WTC11 (cell line): ENCODE measurements at regions not wholly inside any gene's neighbourhood (a gene's known extent, or its start where the extent isn't known, plus 50 kb on each side); places are given as distances from the start of the nearest gene placed in this dataset.

ENCODE experiments used
- ATAC-seq: fragments of 200-7000 bp; cut with Tn5 transposase; 2 replicates; pipeline ENCODE4 v1.10.0; 2021; ENCODE audit warnings: mild to moderate bottlenecking, moderate library complexity
- CTCF ChIA-PET: fragments of 300-600 bp; sonication (Branson Sonifier 250); formaldehyde crosslinking; loops from one replicate; lab custom pipeline; 2021; ENCODE audit warnings: antibody characterized with exemption; lab: Charles Lee
- POLR2A ChIA-PET: fragments of 350-600 bp; sonication (Branson Sonifier 250); formaldehyde crosslinking; loops from one replicate; lab custom pipeline; 2021; ENCODE audit warnings: antibody characterized with exemption; lab: Charles Lee
- DNase-seq: peaks from one replicate; pipeline ENCODE4 v3.0.0; 2021; ENCODE audit warnings: low spot score
- H3K27ac Mint-ChIP-seq: 2 replicates; pipeline ENCODE4 v1.8.0; 2021; ENCODE audit warnings: mixed read lengths
- H3K27me3 Mint-ChIP-seq: 2 replicates; pipeline ENCODE4 v1.8.0; 2021; ENCODE audit warnings: low read depth, mild to moderate bottlenecking, moderate library complexity, mixed read lengths
- H3K36me3 Mint-ChIP-seq: 2 replicates; pipeline ENCODE4 v1.8.0; 2021; ENCODE audit warnings: mixed read lengths
- H3K4me1 Mint-ChIP-seq: 2 replicates; pipeline ENCODE4 v1.8.0; 2022; ENCODE audit warnings: mixed read lengths
- H3K4me3 Mint-ChIP-seq: 2 replicates; pipeline ENCODE4 v1.8.0; 2021; ENCODE audit warnings: mild to moderate bottlenecking, moderate library complexity, mixed read lengths
- H3K9me3 Mint-ChIP-seq: 2 replicates; pipeline ENCODE4 v1.8.0; 2021; ENCODE audit warnings: mixed read lengths
- ATF1 ChIP-seq: sonication (generic); formaldehyde crosslinking; IDR thresholded peaks from 2 replicates; pipeline ENCODE4 v1.8.1; 2023; ENCODE audit warnings: mild to moderate bottlenecking, moderate library complexity, missing genetic modification reagents
- E2F4 ChIP-seq: sonication (generic); formaldehyde crosslinking; IDR thresholded peaks from 2 replicates; pipeline ENCODE4 v1.8.1; 2022; ENCODE audit warnings: low read depth, mild to moderate bottlenecking, moderate library complexity, missing genetic modification reagents, borderline replicate concordance
- ELF4 ChIP-seq: sonication (generic); formaldehyde crosslinking; IDR thresholded peaks from 2 replicates; pipeline ENCODE4 v1.8.1; 2022; ENCODE audit warnings: low read depth, mild to moderate bottlenecking, moderate library complexity, missing genetic modification reagents
- GABPB1 ChIP-seq: sonication (generic); formaldehyde crosslinking; IDR thresholded peaks from 2 replicates; pipeline ENCODE4 v1.8.1; 2023; ENCODE audit warnings: mild to moderate bottlenecking, missing genetic modification reagents
- JUN ChIP-seq: sonication (generic); formaldehyde crosslinking; IDR thresholded peaks from 2 replicates; pipeline ENCODE4 v1.8.0; 2023; ENCODE audit warnings: mild to moderate bottlenecking, missing genetic modification reagents
- MYBL2 ChIP-seq: sonication (generic); formaldehyde crosslinking; IDR thresholded peaks from 2 replicates; pipeline ENCODE4 v1.8.1; 2023; ENCODE audit warnings: mild to moderate bottlenecking, moderate library complexity, missing genetic modification reagents
- SMAD3 ChIP-seq: sonication (generic); formaldehyde crosslinking; IDR thresholded peaks from 2 replicates; pipeline ENCODE4 v1.8.0; 2022; ENCODE audit warnings: missing genetic modification reagents, mild to moderate bottlenecking, borderline replicate concordance
- SMAD4 ChIP-seq: sonication (generic); formaldehyde crosslinking; IDR thresholded peaks from 2 replicates; pipeline ENCODE4 v1.8.0; 2022; ENCODE audit warnings: mild to moderate bottlenecking, missing genetic modification reagents
- SOX15 ChIP-seq: fragments of 250-450 bp; sonication (Bioruptor Pico); IDR thresholded peaks from 2 replicates; pipeline ENCODE4 v1.9.0; 2021; ENCODE audit warnings: mild to moderate bottlenecking
- TCF7 ChIP-seq: sonication (generic); formaldehyde crosslinking; IDR thresholded peaks from 2 replicates; pipeline ENCODE4 v1.8.0; 2022; ENCODE audit warnings: mild to moderate bottlenecking, low read depth, missing genetic modification reagents, moderate library complexity
- TEAD4 ChIP-seq: sonication (generic); formaldehyde crosslinking; IDR thresholded peaks from 2 replicates; pipeline ENCODE4 v1.8.0; 2022; ENCODE audit warnings: mild to moderate bottlenecking, missing genetic modification reagents
- TP53 ChIP-seq: sonication (generic); formaldehyde crosslinking; IDR thresholded peaks from 2 replicates; pipeline ENCODE4 v1.8.1; 2023; ENCODE audit warnings: mild to moderate bottlenecking, missing genetic modification reagents
- ZNF121 ChIP-seq: sonication (generic); formaldehyde crosslinking; IDR thresholded peaks from 2 replicates; pipeline ENCODE4 v1.8.0; 2023; ENCODE audit warnings: missing genetic modification reagents
- ZNF281 ChIP-seq: sonication (generic); formaldehyde crosslinking; IDR thresholded peaks from 2 replicates; pipeline ENCODE4 v1.8.0; 2023; ENCODE audit warnings: mild to moderate bottlenecking, missing genetic modification reagents
- ZNF396 ChIP-seq: fragments of 250-450 bp; sonication (Bioruptor Pico); IDR thresholded peaks from 2 replicates; pipeline ENCODE4 v1.8.0; 2021; ENCODE audit warnings: mild to moderate bottlenecking, moderate library complexity, borderline replicate concordance
- ZNF416 ChIP-seq: fragments of 250-450 bp; sonication (Bioruptor Pico); IDR thresholded peaks from 2 replicates; pipeline ENCODE4 v1.9.0; 2021; ENCODE audit warnings: mild to moderate bottlenecking, inconsistent platforms
- ZNF423 ChIP-seq: fragments of 250-450 bp; sonication (Bioruptor Pico); IDR thresholded peaks from 2 replicates; pipeline ENCODE4 v2.1.2; 2022; ENCODE audit warnings: mild to moderate bottlenecking, moderate library complexity
- ZNF425 ChIP-seq: fragments of 250-450 bp; sonication (Bioruptor Pico); conservative IDR thresholded peaks from 2 replicates; pipeline ENCODE4 v1.9.0; 2021; ENCODE audit warnings: mild to moderate bottlenecking
- TF ChIP-seq, protein P1 (sequence below): sonication (generic); formaldehyde crosslinking; IDR thresholded peaks from 2 replicates; pipeline ENCODE4 v1.8.0; 2022; ENCODE audit warnings: mild to moderate bottlenecking, missing genetic modification reagents
- TF ChIP-seq, protein P2 (sequence below): sonication (generic); formaldehyde crosslinking; IDR thresholded peaks from 2 replicates; pipeline ENCODE4 v1.8.1; 2023; ENCODE audit warnings: mild to moderate bottlenecking, missing genetic modification reagents, moderate library complexity

DNA sequence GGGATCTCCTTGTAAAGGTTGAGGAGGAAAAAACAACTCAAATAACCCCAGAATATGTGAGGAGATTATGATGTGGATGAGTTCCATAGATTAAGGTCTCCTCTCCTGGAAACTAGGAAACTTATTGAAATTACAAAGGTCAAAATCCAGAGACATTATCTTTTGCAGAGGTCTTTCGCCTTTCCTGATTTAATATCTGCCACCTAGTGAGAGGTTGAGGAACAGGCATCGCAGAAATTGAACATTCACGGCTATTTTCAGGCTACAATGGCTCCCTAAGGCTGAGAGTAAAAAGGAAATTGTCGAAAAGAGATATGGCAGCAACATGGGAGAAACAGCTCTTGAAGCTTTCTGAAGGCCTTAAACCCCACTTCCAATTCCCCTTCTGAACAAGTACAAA lies 127.5 kb upstream of the PLCXD3 start:
- no peak for DNase-seq
- CTCF ChIA-PET = interaction anchor here (0.6 to 1.7 kb wide), 7 partner anchors 10 to 722 kb away, joined by 3 to 9 read pairs (median 4); partner anchors contain the start of gene PLCXD3
- Mint-ChIP-seq H3K27me3 (no peaks in the 10 kb centered on the region), H3K27ac (peak overlapping the region; percentile 34; the same call in 1 of the 2 replicates), H3K9me3 (peaks cover 21% of the 10 kb centered on the region), H3K36me3 (peaks cover 4% of the 10 kb centered on the region; the same call in 1 of the 2 replicates), H3K4me3 (no peak overlapping the region), H3K4me1 (peaks cover 31% of the 10 kb centered on the region)
- peak; percentile 60 for ATAC-seq
- TF ChIP-seq SMAD4 (no peak), ZNF425 (no peak), TEAD4 (CRISPR knock-in tag) (no peak), ATF1 (CRISPR knock-in tag) (no peak), ZNF416 (CRISPR knock-in tag) (no peak), GABPB1 (CRISPR knock-in tag) (no peak), ZNF396 (CRISPR knock-in tag) (no peak), ZNF281 (CRISPR knock-in tag) (no peak), TP53 (CRISPR knock-in tag) (no peak), E2F4 (CRISPR knock-in tag) (no peak), SMAD3 (no peak), ZNF423 (CRISPR knock-in tag) (no peak), MYBL2 (CRISPR knock-in tag) (no peak), TCF7 (no peak), SOX15 (no peak), JUN (no peak), ELF4 (CRISPR knock-in tag) (no peak), ZNF121 (CRISPR knock-in tag) (no peak)
- TF ChIP-seq, protein P1, sequence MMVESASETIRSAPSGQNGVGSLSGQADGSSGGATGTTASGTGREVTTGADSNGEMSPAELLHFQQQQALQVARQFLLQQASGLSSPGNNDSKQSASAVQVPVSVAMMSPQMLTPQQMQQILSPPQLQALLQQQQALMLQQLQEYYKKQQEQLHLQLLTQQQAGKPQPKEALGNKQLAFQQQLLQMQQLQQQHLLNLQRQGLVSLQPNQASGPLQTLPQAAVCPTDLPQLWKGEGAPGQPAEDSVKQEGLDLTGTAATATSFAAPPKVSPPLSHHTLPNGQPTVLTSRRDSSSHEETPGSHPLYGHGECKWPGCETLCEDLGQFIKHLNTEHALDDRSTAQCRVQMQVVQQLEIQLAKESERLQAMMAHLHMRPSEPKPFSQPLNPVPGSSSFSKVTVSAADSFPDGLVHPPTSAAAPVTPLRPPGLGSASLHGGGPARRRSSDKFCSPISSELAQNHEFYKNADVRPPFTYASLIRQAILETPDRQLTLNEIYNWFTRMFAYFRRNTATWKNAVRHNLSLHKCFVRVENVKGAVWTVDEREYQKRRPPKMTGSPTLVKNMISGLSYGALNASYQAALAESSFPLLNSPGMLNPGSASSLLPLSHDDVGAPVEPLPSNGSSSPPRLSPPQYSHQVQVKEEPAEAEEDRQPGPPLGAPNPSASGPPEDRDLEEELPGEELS (CRISPR knock-in tag) = no peak
- TF ChIP-seq, protein P2, sequence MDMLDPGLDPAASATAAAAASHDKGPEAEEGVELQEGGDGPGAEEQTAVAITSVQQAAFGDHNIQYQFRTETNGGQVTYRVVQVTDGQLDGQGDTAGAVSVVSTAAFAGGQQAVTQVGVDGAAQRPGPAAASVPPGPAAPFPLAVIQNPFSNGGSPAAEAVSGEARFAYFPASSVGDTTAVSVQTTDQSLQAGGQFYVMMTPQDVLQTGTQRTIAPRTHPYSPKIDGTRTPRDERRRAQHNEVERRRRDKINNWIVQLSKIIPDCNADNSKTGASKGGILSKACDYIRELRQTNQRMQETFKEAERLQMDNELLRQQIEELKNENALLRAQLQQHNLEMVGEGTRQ (CRISPR knock-in tag) = no peak
- POLR2A ChIA-PET = no interaction called here
